HCT116 (cell line): ENCODE measurements at regions not wholly inside any gene's neighbourhood (a gene's known extent, or its start where the extent isn't known, plus 50 kb on each side); places are given as distances from the start of the nearest gene placed in this dataset.

Experiments
- CEBPB ChIP-seq: IDR thresholded peaks from 2 replicates; pipeline ENCODE4 v1.6.1; 2012; ENCODE audit warnings: low read depth
- EZH2 ChIP-seq: fragments of 200-600 bp; sonication (generic); IDR thresholded peaks from 2 replicates; pipeline ENCODE4 v1.6.1; 2017; ENCODE audit warnings: antibody characterized with exemption, mixed run types
- EZH2phosphoT487 ChIP-seq: fragments of 200-600 bp; IDR thresholded peaks from 2 replicates; pipeline ENCODE4 v1.6.1; 2018; ENCODE audit warnings: antibody characterized with exemption, borderline replicate concordance
- POLR2AphosphoS5 ChIP-seq: IDR thresholded peaks from 2 replicates; pipeline ENCODE4 v1.6.1; 2011; ENCODE audit warnings: mild to moderate bottlenecking, low read depth, low read length, moderate library complexity
- RAD21 ChIP-seq: IDR thresholded peaks from 2 replicates; pipeline ENCODE4 v1.6.1; 2012; ENCODE audit warnings: low read depth, mild to moderate bottlenecking
- SIN3A ChIP-seq: IDR thresholded peaks from 2 replicates; pipeline ENCODE4 v1.6.1; 2012; ENCODE audit warnings: low read depth
- YY1 ChIP-seq: IDR thresholded peaks from 2 replicates; pipeline ENCODE4 v1.6.1; 2011; ENCODE audit warnings: low read length, low read depth, moderate library complexity, mild to moderate bottlenecking; ENCODE audit not compliant: insufficient replicate concordance; ENCODE audit errors: extremely low read depth
- TF ChIP-seq, protein P1 (sequence below), 3 experiments: fragments of 200-600 bp in 1 of 3; sonication (generic) in 1 of 3; IDR thresholded peaks in 2 of 3; conservative IDR thresholded peaks in 1 of 3; 2 replicates each; pipeline ENCODE4 v1.5.1; 2012 to 2017; ENCODE audit warnings: low read depth in 2 of 3, low read length in 2 of 3, antibody characterized with exemption in 1 of 3, borderline replicate concordance in 1 of 3, control low read depth in 1 of 3, mild to moderate bottlenecking in 1 of 3, mixed read lengths in 1 of 3, mixed run types in 1 of 3, moderate library complexity in 1 of 3; ENCODE audit not compliant: insufficient read depth in 1 of 3
- TF ChIP-seq, protein P2 (sequence below): IDR thresholded peaks from 2 replicates; pipeline ENCODE4 v1.6.1; 2012
- TF ChIP-seq, protein P3 (sequence below): IDR thresholded peaks from 2 replicates; pipeline ENCODE4 v1.6.1; 2011; ENCODE audit warnings: mild to moderate bottlenecking, low read length, moderate library complexity; ENCODE audit not compliant: insufficient replicate concordance; ENCODE audit errors: extremely low read depth
- TF ChIP-seq, protein P4 (sequence below): IDR thresholded peaks from 2 replicates; pipeline ENCODE4 v1.6.1; 2012; ENCODE audit warnings: low read depth

DNA sequence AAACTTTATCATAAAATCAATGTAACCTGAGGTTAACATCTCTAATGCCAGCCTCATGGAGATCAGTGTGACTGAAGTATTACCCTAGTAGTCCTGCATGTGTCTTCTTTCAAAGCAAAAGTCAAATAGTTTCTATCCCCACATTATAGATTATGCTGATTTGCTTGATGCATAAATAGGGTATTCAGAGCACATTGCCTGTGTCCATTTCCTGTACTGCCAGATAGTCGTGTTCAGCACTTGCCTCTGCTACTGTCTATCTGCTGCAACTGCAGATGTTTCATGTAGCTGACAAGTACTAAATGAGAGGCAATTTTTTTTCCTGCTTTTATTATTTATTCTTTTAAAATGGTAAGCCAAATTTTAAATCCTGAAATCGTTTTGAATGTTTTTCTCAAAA is 348.7 kb downstream of the CHRM3 start:
- no peak for TF ChIP-seq RAD21
- TF ChIP-seq, protein P1, sequence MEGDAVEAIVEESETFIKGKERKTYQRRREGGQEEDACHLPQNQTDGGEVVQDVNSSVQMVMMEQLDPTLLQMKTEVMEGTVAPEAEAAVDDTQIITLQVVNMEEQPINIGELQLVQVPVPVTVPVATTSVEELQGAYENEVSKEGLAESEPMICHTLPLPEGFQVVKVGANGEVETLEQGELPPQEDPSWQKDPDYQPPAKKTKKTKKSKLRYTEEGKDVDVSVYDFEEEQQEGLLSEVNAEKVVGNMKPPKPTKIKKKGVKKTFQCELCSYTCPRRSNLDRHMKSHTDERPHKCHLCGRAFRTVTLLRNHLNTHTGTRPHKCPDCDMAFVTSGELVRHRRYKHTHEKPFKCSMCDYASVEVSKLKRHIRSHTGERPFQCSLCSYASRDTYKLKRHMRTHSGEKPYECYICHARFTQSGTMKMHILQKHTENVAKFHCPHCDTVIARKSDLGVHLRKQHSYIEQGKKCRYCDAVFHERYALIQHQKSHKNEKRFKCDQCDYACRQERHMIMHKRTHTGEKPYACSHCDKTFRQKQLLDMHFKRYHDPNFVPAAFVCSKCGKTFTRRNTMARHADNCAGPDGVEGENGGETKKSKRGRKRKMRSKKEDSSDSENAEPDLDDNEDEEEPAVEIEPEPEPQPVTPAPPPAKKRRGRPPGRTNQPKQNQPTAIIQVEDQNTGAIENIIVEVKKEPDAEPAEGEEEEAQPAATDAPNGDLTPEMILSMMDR (IDR thresholded peaks at IDR 0.05 in 2 of 3, conservative IDR thresholded peaks at IDR 0.05 in 1 of 3; ENCODE audit: borderline replicate concordance in 1 of 3, insufficient read depth in 1 of 3, low read depth in 2 of 3, low read length in 2 of 3) = no peak
- TF ChIP-seq SIN3A = no peak
- TF ChIP-seq EZH2phosphoT487 = no peak
- TF ChIP-seq, protein P2, sequence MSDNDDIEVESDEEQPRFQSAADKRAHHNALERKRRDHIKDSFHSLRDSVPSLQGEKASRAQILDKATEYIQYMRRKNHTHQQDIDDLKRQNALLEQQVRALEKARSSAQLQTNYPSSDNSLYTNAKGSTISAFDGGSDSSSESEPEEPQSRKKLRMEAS = no peak
- no peak for TF ChIP-seq YY1
- TF ChIP-seq POLR2AphosphoS5 = no peak
- TF ChIP-seq, protein P3, sequence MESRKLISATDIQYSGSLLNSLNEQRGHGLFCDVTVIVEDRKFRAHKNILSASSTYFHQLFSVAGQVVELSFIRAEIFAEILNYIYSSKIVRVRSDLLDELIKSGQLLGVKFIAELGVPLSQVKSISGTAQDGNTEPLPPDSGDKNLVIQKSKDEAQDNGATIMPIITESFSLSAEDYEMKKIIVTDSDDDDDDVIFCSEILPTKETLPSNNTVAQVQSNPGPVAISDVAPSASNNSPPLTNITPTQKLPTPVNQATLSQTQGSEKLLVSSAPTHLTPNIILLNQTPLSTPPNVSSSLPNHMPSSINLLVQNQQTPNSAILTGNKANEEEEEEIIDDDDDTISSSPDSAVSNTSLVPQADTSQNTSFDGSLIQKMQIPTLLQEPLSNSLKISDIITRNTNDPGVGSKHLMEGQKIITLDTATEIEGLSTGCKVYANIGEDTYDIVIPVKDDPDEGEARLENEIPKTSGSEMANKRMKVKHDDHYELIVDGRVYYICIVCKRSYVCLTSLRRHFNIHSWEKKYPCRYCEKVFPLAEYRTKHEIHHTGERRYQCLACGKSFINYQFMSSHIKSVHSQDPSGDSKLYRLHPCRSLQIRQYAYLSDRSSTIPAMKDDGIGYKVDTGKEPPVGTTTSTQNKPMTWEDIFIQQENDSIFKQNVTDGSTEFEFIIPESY = no peak
- TF ChIP-seq, protein P4, sequence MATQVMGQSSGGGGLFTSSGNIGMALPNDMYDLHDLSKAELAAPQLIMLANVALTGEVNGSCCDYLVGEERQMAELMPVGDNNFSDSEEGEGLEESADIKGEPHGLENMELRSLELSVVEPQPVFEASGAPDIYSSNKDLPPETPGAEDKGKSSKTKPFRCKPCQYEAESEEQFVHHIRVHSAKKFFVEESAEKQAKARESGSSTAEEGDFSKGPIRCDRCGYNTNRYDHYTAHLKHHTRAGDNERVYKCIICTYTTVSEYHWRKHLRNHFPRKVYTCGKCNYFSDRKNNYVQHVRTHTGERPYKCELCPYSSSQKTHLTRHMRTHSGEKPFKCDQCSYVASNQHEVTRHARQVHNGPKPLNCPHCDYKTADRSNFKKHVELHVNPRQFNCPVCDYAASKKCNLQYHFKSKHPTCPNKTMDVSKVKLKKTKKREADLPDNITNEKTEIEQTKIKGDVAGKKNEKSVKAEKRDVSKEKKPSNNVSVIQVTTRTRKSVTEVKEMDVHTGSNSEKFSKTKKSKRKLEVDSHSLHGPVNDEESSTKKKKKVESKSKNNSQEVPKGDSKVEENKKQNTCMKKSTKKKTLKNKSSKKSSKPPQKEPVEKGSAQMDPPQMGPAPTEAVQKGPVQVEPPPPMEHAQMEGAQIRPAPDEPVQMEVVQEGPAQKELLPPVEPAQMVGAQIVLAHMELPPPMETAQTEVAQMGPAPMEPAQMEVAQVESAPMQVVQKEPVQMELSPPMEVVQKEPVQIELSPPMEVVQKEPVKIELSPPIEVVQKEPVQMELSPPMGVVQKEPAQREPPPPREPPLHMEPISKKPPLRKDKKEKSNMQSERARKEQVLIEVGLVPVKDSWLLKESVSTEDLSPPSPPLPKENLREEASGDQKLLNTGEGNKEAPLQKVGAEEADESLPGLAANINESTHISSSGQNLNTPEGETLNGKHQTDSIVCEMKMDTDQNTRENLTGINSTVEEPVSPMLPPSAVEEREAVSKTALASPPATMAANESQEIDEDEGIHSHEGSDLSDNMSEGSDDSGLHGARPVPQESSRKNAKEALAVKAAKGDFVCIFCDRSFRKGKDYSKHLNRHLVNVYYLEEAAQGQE = no peak
- no peak for TF ChIP-seq CEBPB
- TF ChIP-seq EZH2 = no peak
